ENCODE measurements at regions not wholly inside any gene's neighbourhood (a gene's known extent, or its start where the extent isn't known, plus 50 kb on each side); places are given as distances from the start of the nearest gene placed in this dataset.

GRCh38 chr18:43589611-43590151, 312.4 kb upstream of the SYT4 start:
- ChIA-PET POLR2A (no interaction called here), CTCF (interaction anchor here (1.4 to 16.3 kb wide), 4 partner anchors 9 to 1797 kb away, joined by 3 to 349 read pairs (median 12); no protein-coding TSS in a partner anchor)
- no peaks in the 10 kb centered on the region for H3K36me3 ChIP-seq (ENCODE audit: control insufficient read depth in 4 of 4, insufficient read depth in 4 of 4, low read length in 3 of 4)
- no peaks in the 10 kb centered on the region for H3K4me1 ChIP-seq (ENCODE audit: control extremely low read depth in 1 of 4, control insufficient read depth in 4 of 4, insufficient read depth in 4 of 4, low read length in 3 of 4)
- no peak overlapping the region for H3K4me3 ChIP-seq (ENCODE audit: control insufficient read depth in 1 of 7, extremely low read depth in 1 of 7, insufficient read depth in 4 of 7, low read depth in 2 of 7, low read length in 6 of 7)
- DNase-seq = no peak
- WGBS (ENCODE audit: insufficient coverage) = 100% methylated on average over 8 of the region's 11 CpGs
- H3K27ac ChIP-seq (ENCODE audit: insufficient read depth in 1 of 2, low read depth in 1 of 2, low read length in 2 of 2, poor library complexity in 1 of 2, severe bottlenecking in 2 of 2) = no peak overlapping the region
- H3K9me3 ChIP-seq (ENCODE audit: control extremely low read depth in 1 of 5, control insufficient read depth in 4 of 5, insufficient read depth in 2 of 5, low read depth in 1 of 5, low read length in 4 of 5) = no peaks in the 10 kb centered on the region
- no peaks in the 10 kb centered on the region for H3K27me3 ChIP-seq (replicated peaks in 2 of 5; ENCODE audit: control insufficient read depth in 4 of 5, insufficient read depth in 5 of 5, low read length in 4 of 5)

GRCh38 chr18:43590182-43590903, 313.1 kb upstream of the SYT4 start:
- Histone ChIP-seq H3K4me1 (ENCODE audit: control extremely low read depth in 1 of 4, control insufficient read depth in 4 of 4, insufficient read depth in 4 of 4, low read length in 3 of 4) (no peaks in the 10 kb centered on the region), H3K27ac (ENCODE audit: insufficient read depth in 1 of 2, low read depth in 1 of 2, low read length in 2 of 2, poor library complexity in 1 of 2, severe bottlenecking in 2 of 2) (no peak overlapping the region), H3K4me3 (ENCODE audit: control insufficient read depth in 1 of 7, extremely low read depth in 1 of 7, insufficient read depth in 4 of 7, low read depth in 2 of 7, low read length in 6 of 7) (no peak overlapping the region), H3K9me3 (ENCODE audit: control extremely low read depth in 1 of 5, control insufficient read depth in 4 of 5, insufficient read depth in 2 of 5, low read depth in 1 of 5, low read length in 4 of 5) (no peaks in the 10 kb centered on the region), H3K27me3 (replicated peaks in 2 of 5; ENCODE audit: control insufficient read depth in 4 of 5, insufficient read depth in 5 of 5, low read length in 4 of 5) (no peaks in the 10 kb centered on the region), H3K36me3 (ENCODE audit: control insufficient read depth in 4 of 4, insufficient read depth in 4 of 4, low read length in 3 of 4) (no peaks in the 10 kb centered on the region)
- ChIA-PET POLR2A (interaction anchor here (0.6 kb wide), 1 partner anchor 176 kb away, joined by 3 read pairs; no protein-coding TSS in a partner anchor), CTCF (interaction anchor here (1.0 to 16.3 kb wide), 6 partner anchors 8 to 1796 kb away, joined by 3 to 349 read pairs (median 4); no protein-coding TSS in a partner anchor)
- peak in 1 of 3 donors; percentile 15 for DNase-seq
- 90% methylated on average over 20 of the region's 20 CpGs for WGBS (ENCODE audit: insufficient coverage)

GRCh38 chr18:43592269-43592668, 315.0 kb upstream of the SYT4 start:
- Histone ChIP-seq H3K27me3 (replicated peaks in 2 of 5; ENCODE audit: control insufficient read depth in 4 of 5, insufficient read depth in 5 of 5, low read length in 4 of 5) (no peaks in the 10 kb centered on the region), H3K9me3 (ENCODE audit: control extremely low read depth in 1 of 5, control insufficient read depth in 4 of 5, insufficient read depth in 2 of 5, low read depth in 1 of 5, low read length in 4 of 5) (no peaks in the 10 kb centered on the region), H3K4me3 (ENCODE audit: control insufficient read depth in 1 of 7, extremely low read depth in 1 of 7, insufficient read depth in 4 of 7, low read depth in 2 of 7, low read length in 6 of 7) (no peak overlapping the region), H3K27ac (ENCODE audit: insufficient read depth in 1 of 2, low read depth in 1 of 2, low read length in 2 of 2, poor library complexity in 1 of 2, severe bottlenecking in 2 of 2) (no peak overlapping the region), H3K4me1 (ENCODE audit: control extremely low read depth in 1 of 4, control insufficient read depth in 4 of 4, insufficient read depth in 4 of 4, low read length in 3 of 4) (no peaks in the 10 kb centered on the region), H3K36me3 (ENCODE audit: control insufficient read depth in 4 of 4, insufficient read depth in 4 of 4, low read length in 3 of 4) (no peaks in the 10 kb centered on the region)
- CTCF ChIA-PET = interaction anchor here (0.9 to 16.3 kb wide), 4 partner anchors 8 to 996 kb away, joined by 4 to 349 read pairs (median 4); no protein-coding TSS in a partner anchor
- DNase-seq = no peak
- POLR2A ChIA-PET = no interaction called here
- no CpG with 5 or more reads among the region's 2 CpGs for WGBS (ENCODE audit: insufficient coverage)

GRCh38 chr18:43596105-43596712, 318.9 kb upstream of the SYT4 start:
- no peak overlapping the region for H3K27ac ChIP-seq (ENCODE audit: insufficient read depth in 1 of 2, low read depth in 1 of 2, low read length in 2 of 2, poor library complexity in 1 of 2, severe bottlenecking in 2 of 2)
- H3K36me3 ChIP-seq (ENCODE audit: control insufficient read depth in 4 of 4, insufficient read depth in 4 of 4, low read length in 3 of 4) = no peaks in the 10 kb centered on the region
- H3K4me3 ChIP-seq (ENCODE audit: control insufficient read depth in 1 of 7, extremely low read depth in 1 of 7, insufficient read depth in 4 of 7, low read depth in 2 of 7, low read length in 6 of 7) = no peak overlapping the region
- H3K4me1 ChIP-seq (ENCODE audit: control extremely low read depth in 1 of 4, control insufficient read depth in 4 of 4, insufficient read depth in 4 of 4, low read length in 3 of 4) = no peaks in the 10 kb centered on the region
- POLR2A ChIA-PET = no interaction called here
- 100% methylated on average over 1 of the region's 3 CpGs for WGBS (ENCODE audit: insufficient coverage)
- CTCF ChIA-PET = interaction anchor here (1.0 to 16.3 kb wide), 5 partner anchors 10 to 1543 kb away, joined by 3 to 349 read pairs (median 3); no protein-coding TSS in a partner anchor
- no peaks in the 10 kb centered on the region for H3K9me3 ChIP-seq (ENCODE audit: control extremely low read depth in 1 of 5, control insufficient read depth in 4 of 5, insufficient read depth in 2 of 5, low read depth in 1 of 5, low read length in 4 of 5)
- DNase-seq = peak; percentile 36 to 57 (median 55)
- no peaks in the 10 kb centered on the region for H3K27me3 ChIP-seq (replicated peaks in 2 of 5; ENCODE audit: control insufficient read depth in 4 of 5, insufficient read depth in 5 of 5, low read length in 4 of 5)

- Histone ChIP-seq H3K9me3 (ENCODE audit: control extremely low read depth in 1 of 5, control insufficient read depth in 4 of 5, insufficient read depth in 2 of 5, low read depth in 1 of 5, low read length in 4 of 5) (peaks cover 0 to 16% (median 3%) of the 10 kb centered on the region in 5 experiments), H3K27me3 (replicated peaks in 2 of 5; ENCODE audit: control insufficient read depth in 4 of 5, insufficient read depth in 5 of 5, low read length in 4 of 5) (no peaks in the 10 kb centered on the region), H3K4me3 (ENCODE audit: control insufficient read depth in 1 of 7, extremely low read depth in 1 of 7, insufficient read depth in 4 of 7, low read depth in 2 of 7, low read length in 6 of 7) (no peak overlapping the region), H3K36me3 (ENCODE audit: control insufficient read depth in 4 of 4, insufficient read depth in 4 of 4, low read length in 3 of 4) (no peaks in the 10 kb centered on the region), H3K27ac (ENCODE audit: insufficient read depth in 1 of 2, low read depth in 1 of 2, low read length in 2 of 2, poor library complexity in 1 of 2, severe bottlenecking in 2 of 2) (no peak overlapping the region), H3K4me1 (ENCODE audit: control extremely low read depth in 1 of 4, control insufficient read depth in 4 of 4, insufficient read depth in 4 of 4, low read length in 3 of 4) (no peaks in the 10 kb centered on the region)
- DNase-seq = no peak
- ChIA-PET POLR2A (no interaction called here), CTCF (interaction anchor here (2.1 kb wide), 1 partner anchor 30 kb away, joined by 5 read pairs; no protein-coding TSS in a partner anchor)
- 52% methylated on average over 2 of the region's 3 CpGs for WGBS (ENCODE audit: insufficient coverage)
Measured at GRCh38 chr18:43601432-43601831, 324.1 kb upstream of the SYT4 start.

GRCh38 chr18:43605224-43605623, 327.9 kb upstream of the SYT4 start:
- DNase-seq = peak in 1 of 3 donors; percentile 7
- Histone ChIP-seq H3K9me3 (ENCODE audit: control extremely low read depth in 1 of 5, control insufficient read depth in 4 of 5, insufficient read depth in 2 of 5, low read depth in 1 of 5, low read length in 4 of 5) (peaks cover 0 to 20% (median 3%) of the 10 kb centered on the region in 5 experiments), H3K4me3 (ENCODE audit: control insufficient read depth in 1 of 7, extremely low read depth in 1 of 7, insufficient read depth in 4 of 7, low read depth in 2 of 7, low read length in 6 of 7) (no peak overlapping the region), H3K36me3 (ENCODE audit: control insufficient read depth in 4 of 4, insufficient read depth in 4 of 4, low read length in 3 of 4) (no peaks in the 10 kb centered on the region), H3K27me3 (replicated peaks in 2 of 5; ENCODE audit: control insufficient read depth in 4 of 5, insufficient read depth in 5 of 5, low read length in 4 of 5) (no peaks in the 10 kb centered on the region), H3K27ac (ENCODE audit: insufficient read depth in 1 of 2, low read depth in 1 of 2, low read length in 2 of 2, poor library complexity in 1 of 2, severe bottlenecking in 2 of 2) (no peak overlapping the region), H3K4me1 (ENCODE audit: control extremely low read depth in 1 of 4, control insufficient read depth in 4 of 4, insufficient read depth in 4 of 4, low read length in 3 of 4) (no peaks in the 10 kb centered on the region)
- no CpG with 5 or more reads among the region's 1 CpG for WGBS (ENCODE audit: insufficient coverage)
- ChIA-PET POLR2A (no interaction called here), CTCF (no interaction called here)

- Histone ChIP-seq H3K9me3 (ENCODE audit: control extremely low read depth in 1 of 5, control insufficient read depth in 4 of 5, insufficient read depth in 2 of 5, low read depth in 1 of 5, low read length in 4 of 5) (peaks cover 0 to 20% (median 3%) of the 10 kb centered on the region in 5 experiments), H3K4me3 (ENCODE audit: control insufficient read depth in 1 of 7, extremely low read depth in 1 of 7, insufficient read depth in 4 of 7, low read depth in 2 of 7, low read length in 6 of 7) (no peak overlapping the region), H3K36me3 (ENCODE audit: control insufficient read depth in 4 of 4, insufficient read depth in 4 of 4, low read length in 3 of 4) (no peaks in the 10 kb centered on the region), H3K27ac (ENCODE audit: insufficient read depth in 1 of 2, low read depth in 1 of 2, low read length in 2 of 2, poor library complexity in 1 of 2, severe bottlenecking in 2 of 2) (no peak overlapping the region), H3K27me3 (replicated peaks in 2 of 5; ENCODE audit: control insufficient read depth in 4 of 5, insufficient read depth in 5 of 5, low read length in 4 of 5) (no peaks in the 10 kb centered on the region), H3K4me1 (ENCODE audit: control extremely low read depth in 1 of 4, control insufficient read depth in 4 of 4, insufficient read depth in 4 of 4, low read length in 3 of 4) (no peaks in the 10 kb centered on the region)
- CTCF ChIA-PET = interaction anchor here (1.4 to 2.3 kb wide), 2 partner anchors 10 to 13 kb away, joined by 4 to 6 read pairs; no protein-coding TSS in a partner anchor
- WGBS (ENCODE audit: insufficient coverage) = 74% methylated on average over 4 of the region's 5 CpGs
- POLR2A ChIA-PET = no interaction called here
- DNase-seq = peak in 2 of 3 donors; percentile 12 to 13
Measured at GRCh38 chr18:43606795-43607194, 329.5 kb upstream of the SYT4 start.
